ENCODE measurements at regions not wholly inside any gene's neighbourhood (a gene's known extent, or its start where the extent isn't known, plus 50 kb on each side); places are given as distances from the start of the nearest gene placed in this dataset.

- TF ChIP-seq CTCF (IDR thresholded peaks at IDR 0.05; ENCODE audit: borderline replicate concordance, extremely low read depth, low read length, poor library complexity, severe bottlenecking) (no peak), EZH2 (IDR thresholded peaks at IDR 0.05; ENCODE audit: borderline replicate concordance, low read depth, low read length, severe bottlenecking) (no peak)
Measured at GRCh38 chr4:125368146-125368545, 53.4 kb downstream of the FAT4 start.
